Renal cortical epithelial cell (primary cell): ENCODE measurements at regions not wholly inside any gene's neighbourhood (a gene's known extent, or its start where the extent isn't known, plus 50 kb on each side); places are given as distances from the start of the nearest gene placed in this dataset.
"Not testable (repeated sequence)": the region's sequence is repeated elsewhere in the genome, so short reads cannot be mapped to it uniquely, and the experiment has no call there.

ENCODE experiments used
- DNase-seq: peaks from one replicate; pipeline ENCODE4 v3.0.0-alpha.2; 2011; ENCODE audit warnings: low read depth

- DNase-seq = no peak
These were observed 404.9 kb upstream of the PRKCQ start for GRCh38 chr10:6984971-6985370.

GRCh38 chr10:6984016-6984415 lies 403.9 kb upstream of the PRKCQ start:
- not testable (repeated sequence) for DNase-seq

DNA sequence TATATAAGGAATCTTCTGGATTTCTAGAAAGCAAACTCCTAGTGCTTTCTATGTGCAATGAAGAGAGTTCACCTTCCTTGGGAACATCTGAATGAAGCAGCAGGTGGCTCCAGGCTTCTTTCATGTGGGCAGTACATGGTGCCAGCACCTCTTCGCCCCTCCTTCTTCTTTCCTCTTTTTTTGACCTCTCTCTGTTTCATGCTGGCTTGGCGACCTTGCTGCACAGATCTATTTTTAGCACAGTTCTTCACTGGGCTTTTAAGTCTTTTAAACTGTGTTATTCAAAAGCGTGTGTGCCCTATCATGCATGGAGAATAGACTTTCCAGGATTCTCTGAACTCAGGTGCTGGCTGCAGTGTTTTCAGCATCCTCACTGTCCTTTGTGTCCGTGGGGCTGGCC lies 400.3 kb upstream of the PRKCQ start:
- DNase-seq = no peak

- no peak for DNase-seq
These were observed 399.3 kb upstream of the PRKCQ start for GRCh38 chr10:6979371-6979770.

DNA sequence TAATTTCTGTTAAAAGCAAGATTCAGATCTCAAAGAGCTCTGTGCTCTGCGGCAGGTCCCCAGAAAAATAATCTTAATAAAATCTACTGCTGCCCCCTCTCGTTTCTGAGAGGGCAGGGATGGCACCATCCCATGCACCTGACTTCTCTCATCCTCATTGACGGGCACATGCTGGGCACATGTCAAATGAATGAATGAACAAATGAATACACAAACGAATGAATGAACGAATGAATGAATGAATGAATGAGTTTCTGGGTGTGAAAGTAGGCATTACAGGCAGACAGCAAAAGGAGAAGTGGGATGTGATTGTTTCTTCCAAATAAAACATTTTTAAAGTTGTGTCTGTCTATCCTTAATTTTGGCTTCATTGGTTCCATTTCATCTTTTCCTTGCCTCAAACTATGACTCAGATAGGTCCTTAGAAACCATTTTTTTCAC lies 398.1 kb upstream of the PRKCQ start:
- no peak for DNase-seq

DNA sequence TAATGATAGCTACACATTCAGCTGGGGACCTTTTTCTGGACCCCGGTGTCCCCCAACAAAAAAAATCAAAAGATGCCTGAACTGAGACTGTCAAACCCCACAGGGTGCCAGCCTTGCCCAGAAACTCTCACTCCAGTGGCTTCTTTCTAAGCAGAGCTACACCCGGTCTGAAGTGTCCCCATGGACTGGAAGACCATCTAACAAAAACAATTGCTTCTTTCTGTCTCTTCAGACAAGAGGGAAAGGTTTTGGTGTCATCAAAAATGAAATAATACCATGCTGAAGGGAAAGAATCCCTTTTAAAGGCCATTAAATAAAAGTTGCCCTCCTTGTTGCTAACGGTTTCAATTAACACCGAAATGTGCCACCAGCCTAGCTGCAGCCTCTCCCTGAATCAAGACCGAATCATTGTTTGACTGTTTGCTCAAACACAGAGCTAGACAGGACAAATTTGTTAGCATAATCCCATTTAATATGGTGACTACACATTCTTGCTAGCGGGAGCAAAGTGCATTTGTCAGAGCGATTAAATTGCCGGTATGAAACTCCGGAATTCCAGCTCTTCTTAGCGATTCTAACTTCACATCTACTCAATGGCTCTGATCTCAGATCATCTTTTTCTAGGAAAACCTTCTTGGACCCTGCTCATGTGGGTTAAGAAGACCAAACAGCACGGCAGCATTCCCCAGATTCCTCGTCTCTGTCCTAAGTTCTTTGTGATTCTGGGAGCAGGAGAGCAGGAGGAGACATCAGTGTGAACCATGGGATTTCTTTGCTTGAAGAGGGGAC lies 397.5 kb upstream of the PRKCQ start:
- DNase-seq = no peak

DNA sequence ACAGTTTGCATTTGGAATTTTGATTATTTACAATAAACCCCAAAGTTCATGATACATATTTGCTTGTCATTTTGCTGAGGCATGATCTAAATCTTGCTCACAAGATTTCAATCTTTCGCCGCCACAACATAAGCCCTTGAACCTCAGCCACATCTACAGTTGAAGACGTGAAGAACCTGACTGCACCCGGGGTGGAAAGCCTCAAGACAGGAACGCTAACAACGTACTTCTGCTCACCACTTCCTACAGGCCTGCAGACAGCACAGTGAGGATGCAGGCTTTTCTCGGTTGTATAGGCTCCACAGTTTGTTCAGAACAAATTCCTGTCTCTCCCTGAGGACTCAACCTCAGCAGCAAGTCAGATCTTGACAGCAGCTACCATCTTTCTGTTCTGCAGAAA lies 393.8 kb upstream of the PRKCQ start:
- DNase-seq = no peak

DNA sequence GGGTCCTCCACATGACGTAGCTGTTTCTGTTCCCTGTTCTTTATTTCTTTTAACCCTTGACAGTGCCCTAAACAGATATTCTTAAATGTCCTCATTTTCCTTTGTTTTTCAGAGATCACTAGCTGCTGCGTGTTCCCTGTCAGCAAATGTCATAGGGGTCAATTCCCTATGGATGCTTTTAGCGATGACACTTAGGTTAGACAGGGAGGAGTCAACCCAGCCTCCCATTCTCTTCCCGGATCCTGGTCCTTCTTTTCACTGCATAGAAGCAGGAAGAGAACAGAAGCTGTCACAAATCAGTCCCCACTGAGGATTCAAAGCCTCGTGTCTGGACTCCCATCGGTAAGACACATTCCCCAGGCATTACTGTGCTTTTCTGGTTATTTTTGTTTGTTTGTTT lies 392.1 kb upstream of the PRKCQ start:
- no peak for DNase-seq

DNA sequence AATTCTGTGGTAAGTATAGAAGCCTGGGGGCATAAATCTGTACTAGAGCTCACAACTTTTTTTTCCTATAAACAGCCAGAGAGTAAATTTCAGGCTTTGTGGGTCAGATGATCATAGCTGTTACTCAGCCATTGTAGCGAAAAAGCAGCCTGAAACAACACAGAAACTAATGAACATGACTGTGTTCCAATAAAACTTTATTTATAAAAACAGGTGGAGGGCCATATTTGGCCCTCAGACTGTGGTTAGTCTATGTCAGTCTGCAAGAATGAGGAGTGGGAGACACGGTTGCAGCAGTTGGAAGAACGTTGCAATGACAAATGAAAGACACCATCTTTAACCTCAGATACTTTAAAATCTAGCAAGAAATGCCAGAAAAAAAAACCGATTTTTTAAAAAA lies 389.6 kb upstream of the PRKCQ start:
- DNase-seq = no peak

DNA sequence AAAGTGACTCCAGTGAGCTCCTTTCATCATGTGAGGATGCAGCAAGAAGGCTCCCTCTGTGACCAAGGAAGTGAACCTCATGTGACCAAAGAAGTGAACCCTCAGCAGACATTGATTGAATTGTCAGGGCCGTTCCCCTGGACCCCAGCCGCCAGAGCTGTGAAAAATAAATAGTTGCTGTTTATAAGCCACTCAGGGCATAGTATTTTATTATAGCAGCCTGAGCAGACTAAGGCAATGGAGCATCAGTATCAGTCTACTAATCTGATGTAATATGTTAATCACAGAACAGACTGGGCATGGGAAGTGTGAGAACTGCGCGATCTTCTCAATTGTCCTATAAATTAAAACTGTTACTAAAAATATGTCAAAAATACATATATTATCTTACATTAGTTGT lies 384.5 kb upstream of the PRKCQ start:
- no peak for DNase-seq

DNA sequence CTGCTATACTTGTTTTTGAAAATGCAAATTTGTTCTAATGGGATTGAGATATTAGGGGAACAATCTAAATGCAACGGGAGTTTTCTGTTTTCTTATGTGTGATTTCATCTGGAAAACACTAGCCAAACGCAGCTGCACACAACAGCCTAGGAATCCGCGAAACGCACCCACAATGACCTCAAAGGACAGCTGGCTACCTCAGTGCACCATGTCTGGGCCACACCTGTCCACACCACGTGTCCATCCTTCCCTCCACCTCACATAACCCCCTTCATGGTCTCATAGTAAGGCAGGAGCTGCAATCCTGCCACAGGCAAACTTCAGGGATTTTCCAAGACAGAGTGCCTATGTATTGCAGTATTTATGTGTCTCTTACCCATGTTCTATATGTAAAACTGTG lies 382.5 kb upstream of the PRKCQ start:
- DNase-seq = no peak

- no peak for DNase-seq
These were observed 378.6 kb upstream of the PRKCQ start for GRCh38 chr10:6958711-6959110.

GRCh38 chr10:6958254-6958653 lies 378.2 kb upstream of the PRKCQ start:
- no peak for DNase-seq

DNA sequence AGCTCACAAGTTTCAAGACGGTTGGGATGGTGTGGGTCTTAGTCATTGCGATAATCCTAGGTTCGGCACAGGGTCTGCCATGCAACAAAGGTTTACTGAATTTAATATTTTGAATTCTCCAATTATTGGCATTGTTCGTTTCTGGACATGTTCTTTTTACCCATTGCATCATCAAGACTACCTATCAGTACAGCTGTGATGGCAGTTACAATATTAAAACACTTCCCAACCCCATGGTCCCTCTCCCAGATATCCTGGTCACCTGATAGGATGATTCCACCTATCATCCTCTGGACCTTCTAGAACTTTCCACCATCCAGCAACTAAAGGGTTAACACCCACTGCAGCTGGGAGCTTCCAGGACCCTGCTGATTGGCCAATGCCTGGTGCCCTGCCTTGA lies 377.8 kb upstream of the PRKCQ start:
- no peak for DNase-seq

DNA sequence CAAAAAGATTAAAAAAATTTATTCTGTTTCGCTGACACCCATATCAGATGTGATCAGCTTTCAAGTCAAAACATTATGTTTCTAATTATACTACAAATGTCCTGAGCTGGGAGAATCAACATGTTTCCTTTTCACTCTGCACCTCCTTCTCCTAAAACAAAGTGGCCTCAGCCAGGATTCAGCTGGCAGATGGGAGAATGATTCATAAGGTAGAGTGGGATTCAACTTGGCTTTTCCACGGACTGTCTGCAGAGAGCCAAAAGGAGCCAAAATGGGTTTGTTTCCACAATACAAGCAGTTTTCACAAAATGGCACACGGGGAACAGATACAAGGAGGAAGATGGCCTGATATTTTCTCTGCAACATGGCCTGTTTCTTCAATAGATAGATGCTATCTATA lies 376.5 kb upstream of the PRKCQ start:
- no peak for DNase-seq

DNA sequence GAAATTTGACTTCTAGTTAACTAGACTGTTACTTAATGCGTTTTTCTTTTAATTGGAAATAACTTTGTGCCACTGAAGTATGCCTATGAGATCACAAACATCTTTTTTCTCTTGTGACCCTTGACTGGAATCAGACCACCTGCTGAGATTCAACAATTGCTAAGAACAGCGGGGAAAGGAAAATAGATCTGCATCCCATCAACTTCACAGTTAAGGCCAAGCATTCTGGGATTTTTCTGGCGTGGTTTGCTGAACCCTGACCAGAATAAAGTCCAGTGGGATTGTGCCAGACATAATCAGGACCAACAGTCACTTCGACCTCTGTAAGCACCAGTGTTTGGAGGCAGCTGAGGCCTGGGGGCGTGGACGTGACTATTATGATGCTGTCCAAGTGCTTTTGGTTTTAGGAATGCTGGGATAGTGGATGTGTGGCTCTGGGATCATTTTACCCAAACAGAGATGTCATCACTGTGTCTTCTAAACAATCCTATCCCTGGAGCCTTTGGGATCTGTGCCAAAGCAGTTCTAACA lies 373.3 kb upstream of the PRKCQ start:
- no peak for DNase-seq

DNA sequence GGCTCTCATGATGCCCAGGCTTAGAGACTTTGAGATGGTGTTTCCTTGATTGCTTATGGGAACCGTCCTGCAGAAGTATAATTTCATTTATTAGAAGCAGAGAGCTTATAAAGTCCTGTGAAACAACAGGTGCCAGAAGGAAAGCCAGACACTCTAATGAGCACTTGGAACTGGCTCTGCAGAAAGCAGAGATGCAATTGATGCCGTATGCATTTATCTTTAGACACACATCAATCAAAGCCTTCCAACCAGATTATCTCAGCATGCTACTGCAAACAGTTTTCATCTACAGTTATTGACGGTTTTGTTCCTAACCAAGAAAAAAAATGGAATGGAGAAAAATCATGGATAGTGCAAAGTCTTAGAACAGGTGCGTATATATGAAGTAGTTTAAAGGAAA lies 371.7 kb upstream of the PRKCQ start:
- no peak for DNase-seq

GRCh38 chr10:6950133-6950532 lies 370.1 kb upstream of the PRKCQ start:
- no peak for DNase-seq

DNA sequence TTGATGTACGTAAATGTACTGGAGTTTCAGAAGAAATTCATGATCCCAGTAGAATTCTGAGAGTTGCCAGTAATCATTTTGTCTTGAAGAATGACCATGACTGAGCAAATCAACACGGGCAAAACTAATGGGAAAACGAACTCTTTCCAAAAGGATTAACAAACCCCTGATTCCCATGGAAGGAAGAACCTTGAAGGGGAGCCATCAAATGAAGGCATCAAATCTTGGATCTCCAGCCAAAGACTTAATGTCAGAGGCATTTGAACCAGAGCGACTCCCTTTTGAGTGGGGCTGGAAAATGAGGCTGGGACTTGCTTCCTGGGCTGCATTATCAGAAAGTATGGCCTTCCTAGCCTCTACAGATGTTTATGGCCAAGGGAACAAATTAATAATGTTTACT lies 364.4 kb upstream of the PRKCQ start:
- DNase-seq = no peak

- DNase-seq = no peak
These were observed 358.3 kb upstream of the PRKCQ start for GRCh38 chr10:6938384-6938783.

- no peak for DNase-seq
These were observed 356.9 kb upstream of the PRKCQ start for GRCh38 chr10:6936931-6937330.

DNA sequence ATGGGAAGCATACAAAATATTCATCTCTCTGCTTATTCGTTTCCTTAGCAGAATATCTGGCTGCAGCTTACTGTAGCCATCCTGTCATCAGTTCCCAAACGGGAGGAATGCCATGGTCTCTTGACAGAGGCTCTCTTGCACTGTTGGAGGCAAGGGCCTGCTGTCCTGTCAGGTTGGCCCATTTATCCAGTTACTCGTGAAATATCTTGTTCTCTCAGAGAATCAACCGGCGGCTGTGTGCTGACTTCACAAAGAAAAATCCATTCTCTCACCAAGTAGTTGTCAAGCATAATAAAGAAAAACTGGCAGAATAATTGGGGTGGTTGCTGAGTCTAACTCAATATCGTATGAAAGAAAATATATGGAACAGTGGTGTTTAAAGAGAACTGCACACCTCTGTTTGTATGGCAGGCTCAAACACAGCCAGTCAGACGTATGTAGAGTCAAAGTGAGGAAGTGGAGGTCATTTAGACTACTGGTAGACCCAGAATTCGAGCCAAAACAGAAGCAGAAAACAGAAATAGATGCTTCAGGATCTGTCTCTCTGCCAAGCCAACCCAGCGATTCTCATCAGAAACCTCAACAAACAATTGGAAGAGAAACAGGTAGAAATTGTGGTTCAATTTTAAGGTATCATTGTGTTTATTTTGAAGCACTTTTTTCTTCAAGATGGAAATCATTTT lies 349.2 kb upstream of the PRKCQ start:
- no peak for DNase-seq

GRCh38 chr10:6928586-6928985 lies 348.5 kb upstream of the PRKCQ start:
- no peak for DNase-seq
